SIG-M5 treated with dmso at 0.1 percent for 504 hours (cell line): ENCODE measurements at regions not wholly inside any gene's neighbourhood (a gene's known extent, or its start where the extent isn't known, plus 50 kb on each side); places are given as distances from the start of the nearest gene placed in this dataset.
"Not testable (repeated sequence)": the region's sequence is repeated elsewhere in the genome, so short reads cannot be mapped to it uniquely, and the experiment has no call there.

ENCODE experiments used
- DNase-seq: peaks from one replicate; lab custom pipeline; 2025; ENCODE audit not compliant: unreplicated experiment; lab: John Stamatoyannopoulos, UW

- no peak for DNase-seq
Measured at GRCh38 chr5:130386155-130386554, 481.9 kb downstream of the CHSY3 start.

- no peak for DNase-seq
Measured at GRCh38 chr5:130385656-130386055, 481.4 kb downstream of the CHSY3 start.

DNA sequence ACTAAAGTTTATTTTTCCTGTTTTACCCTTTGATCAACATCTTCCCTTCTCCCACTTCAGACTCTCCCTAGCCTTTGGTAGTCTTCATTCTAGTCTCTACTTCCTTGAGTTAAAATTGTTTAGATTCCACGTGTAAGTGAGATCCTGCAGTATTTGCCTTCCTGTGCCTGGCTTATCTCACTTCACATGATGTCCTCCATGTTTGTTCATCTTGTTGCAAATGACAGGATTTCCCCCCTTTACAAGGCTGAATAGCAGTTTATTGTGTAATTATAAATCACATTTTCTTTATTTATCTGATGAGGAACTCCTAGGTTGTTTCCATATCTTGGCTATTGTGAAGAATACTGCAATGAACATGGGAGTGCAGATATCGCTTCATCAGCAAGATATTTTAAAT lies 461.7 kb downstream of the CHSY3 start:
- DNase-seq: no peak

- DNase-seq: no peak
Measured at GRCh38 chr5:130350131-130350530, 445.9 kb downstream of the CHSY3 start.

- DNase-seq: no peak
Measured at GRCh38 chr5:130337179-130337888, 433.1 kb downstream of the CHSY3 start.

GRCh38 chr5:130335117-130335516 lies 430.9 kb downstream of the CHSY3 start:
- DNase-seq: no peak

DNA sequence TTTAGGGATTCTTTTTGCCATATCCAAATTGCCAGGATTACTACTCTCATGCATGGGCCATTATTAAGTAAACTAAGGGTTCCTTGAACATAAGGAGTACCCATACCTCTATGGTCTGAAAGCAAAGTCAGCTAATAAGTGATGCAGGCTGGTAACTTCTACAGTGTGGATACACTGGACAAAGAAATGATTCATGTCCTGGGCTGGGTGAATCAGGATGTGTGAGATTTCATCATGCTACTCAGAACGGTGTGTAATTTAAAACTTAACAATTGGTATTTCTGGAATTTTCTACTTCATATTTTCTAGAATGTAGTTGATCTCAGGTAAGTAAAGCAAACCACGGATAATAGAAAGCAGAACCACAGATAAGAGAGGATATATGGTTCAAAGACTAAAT lies 428.8 kb downstream of the CHSY3 start:
- no peak for DNase-seq

- no peak for DNase-seq
Measured at GRCh38 chr5:130331332-130331731, 427.1 kb downstream of the CHSY3 start.

DNA sequence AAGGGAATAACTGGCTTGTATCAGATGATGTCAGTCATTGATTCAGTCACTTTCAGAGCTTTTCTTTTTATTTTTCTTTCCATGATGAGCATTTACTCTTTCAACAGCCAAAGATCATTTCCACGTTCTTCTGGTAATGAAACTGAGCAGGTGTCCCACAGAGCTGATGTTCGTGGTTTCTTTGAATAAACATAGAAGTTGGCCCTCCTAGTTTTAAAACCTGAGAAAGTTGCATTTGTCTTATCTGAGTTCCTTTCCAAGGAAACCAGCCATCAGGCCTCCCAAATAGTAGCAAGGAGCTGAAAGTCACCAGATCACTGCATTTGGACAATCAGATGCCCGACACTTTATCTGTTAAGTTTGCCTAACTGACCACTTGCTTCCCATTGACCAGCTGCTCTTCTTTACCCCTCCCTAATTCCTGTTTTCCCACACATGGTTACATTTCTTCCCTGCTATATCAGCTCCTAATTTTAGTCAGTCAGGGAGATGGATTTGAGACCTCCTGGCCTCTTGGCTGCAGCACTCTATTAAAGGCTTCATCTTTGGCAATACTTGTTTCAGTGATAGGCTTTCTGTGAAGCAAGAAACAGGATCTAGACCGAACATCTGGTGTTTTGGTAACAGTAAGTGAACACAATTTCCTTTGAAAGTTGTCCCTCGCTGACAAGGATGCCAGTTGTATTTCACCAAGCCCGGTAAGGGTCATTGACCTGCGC lies 420.8 kb downstream of the CHSY3 start:
- DNase-seq: no peak

GRCh38 chr5:130323804-130324454 lies 419.7 kb downstream of the CHSY3 start:
- DNase-seq: peak; percentile 77

DNA sequence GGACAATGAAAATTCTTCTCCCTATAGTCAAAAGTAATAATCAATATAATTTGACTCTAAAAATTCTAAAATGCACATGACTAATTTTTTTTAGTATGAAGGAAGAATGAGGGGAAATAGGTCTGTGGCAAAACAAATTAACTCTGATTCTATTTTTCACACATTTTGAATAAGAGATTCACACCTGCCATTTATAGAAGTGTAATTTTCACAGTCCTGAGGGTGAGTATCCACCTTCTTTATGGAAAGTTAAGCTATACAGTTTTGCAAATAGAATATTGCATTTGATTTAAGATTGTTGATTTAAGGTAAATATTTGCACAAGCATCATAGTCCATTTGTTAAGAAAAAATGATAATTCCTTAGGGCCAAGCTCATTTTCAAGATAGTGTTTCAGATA lies 417.7 kb downstream of the CHSY3 start:
- DNase-seq: no peak

DNA sequence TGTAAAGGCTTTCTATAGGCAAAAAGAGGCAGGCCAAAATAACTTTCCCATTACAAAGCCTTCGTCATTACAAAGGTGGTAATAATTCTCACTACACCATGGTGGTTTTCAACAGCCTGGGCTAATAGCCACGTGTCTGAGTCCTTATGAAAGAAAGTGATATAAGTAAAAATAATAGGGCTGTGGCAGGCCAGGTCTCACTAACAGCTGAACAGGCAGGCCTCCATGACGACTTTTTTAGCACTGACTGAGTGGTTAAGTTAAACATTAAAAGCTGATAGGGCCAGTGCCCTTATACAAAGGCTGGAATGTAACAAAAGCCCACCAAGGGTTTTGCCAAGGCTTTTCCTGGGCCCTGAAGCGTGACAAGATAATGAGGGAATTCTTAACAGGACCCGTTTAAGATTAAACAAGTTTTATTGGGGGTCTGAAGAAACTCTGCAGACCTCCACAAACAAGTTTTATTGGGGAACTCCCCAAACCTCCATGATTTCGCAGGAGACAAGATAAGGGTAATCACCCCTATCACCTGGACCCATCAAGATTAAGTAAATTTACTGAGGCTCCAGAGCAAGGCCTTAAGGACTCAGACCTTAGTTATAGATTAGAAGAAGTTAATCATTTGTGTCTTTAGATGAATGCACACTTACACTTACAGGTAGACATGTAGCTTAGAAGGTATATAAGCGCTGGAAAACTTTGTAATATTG lies 412.9 kb downstream of the CHSY3 start:
- DNase-seq: no peak

DNA sequence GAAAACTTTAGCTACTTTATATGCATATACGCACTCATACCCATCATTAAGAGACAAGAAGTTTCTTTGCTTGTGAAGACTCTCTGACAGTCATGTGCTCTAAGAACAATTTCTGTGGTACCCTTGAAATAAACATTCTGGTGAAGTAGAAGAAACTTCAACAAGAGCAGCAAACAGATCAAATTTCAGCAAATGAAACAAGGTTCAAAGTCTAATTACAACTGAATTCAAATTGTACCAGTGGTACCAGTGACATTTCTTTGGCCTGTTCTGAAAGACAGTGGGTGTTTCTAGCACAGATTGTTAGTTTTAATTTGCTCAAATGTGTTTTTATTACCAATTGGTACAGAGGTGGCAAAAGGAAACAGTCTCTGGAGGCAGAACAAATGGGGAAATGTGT lies 391.0 kb downstream of the CHSY3 start:
- no peak for DNase-seq

DNA sequence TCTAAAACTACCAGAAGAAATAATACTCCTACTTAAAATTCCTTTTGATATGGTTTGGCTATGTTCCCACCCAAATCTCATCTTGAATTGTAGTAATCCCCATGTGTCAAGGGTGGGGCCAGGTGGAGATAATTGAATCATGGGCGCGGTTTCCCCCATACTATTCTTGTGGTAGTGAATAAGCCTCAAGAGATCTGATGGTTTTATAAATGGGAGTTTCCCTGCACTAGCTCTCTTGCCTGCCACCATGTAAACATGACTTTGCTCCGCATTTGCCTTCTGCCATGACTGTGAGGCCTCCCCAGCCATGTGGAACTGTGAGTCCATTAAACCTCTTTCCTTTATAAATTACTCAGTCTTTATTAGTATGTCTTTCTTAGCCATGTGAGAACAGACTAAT lies 390.5 kb downstream of the CHSY3 start:
- DNase-seq: not testable (repeated sequence)

DNA sequence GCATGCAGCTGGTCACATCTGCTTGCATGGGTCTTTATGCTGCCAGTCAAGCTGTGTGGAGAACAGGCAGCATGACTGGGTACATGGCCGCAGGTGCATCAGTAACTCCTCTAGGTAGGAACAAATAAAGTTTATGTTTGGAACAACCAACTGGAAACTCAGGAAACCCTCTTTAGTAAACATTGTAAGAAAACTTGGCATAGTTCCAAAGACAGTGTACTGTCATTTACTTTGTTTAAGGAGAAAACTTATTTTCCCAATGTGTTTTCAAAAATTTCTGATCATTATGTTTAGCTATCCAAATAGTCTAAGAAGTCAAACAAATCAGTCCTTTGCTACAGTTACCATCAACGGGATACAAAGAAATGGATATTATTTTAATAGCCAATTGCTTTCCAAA lies 386.0 kb downstream of the CHSY3 start:
- no peak for DNase-seq

- no peak for DNase-seq
Measured at GRCh38 chr5:130289132-130290088, 385.1 kb downstream of the CHSY3 start.

GRCh38 chr5:130287438-130287837 lies 383.2 kb downstream of the CHSY3 start:
- no peak for DNase-seq

GRCh38 chr5:130286971-130287370 lies 382.7 kb downstream of the CHSY3 start:
- DNase-seq: no peak

DNA sequence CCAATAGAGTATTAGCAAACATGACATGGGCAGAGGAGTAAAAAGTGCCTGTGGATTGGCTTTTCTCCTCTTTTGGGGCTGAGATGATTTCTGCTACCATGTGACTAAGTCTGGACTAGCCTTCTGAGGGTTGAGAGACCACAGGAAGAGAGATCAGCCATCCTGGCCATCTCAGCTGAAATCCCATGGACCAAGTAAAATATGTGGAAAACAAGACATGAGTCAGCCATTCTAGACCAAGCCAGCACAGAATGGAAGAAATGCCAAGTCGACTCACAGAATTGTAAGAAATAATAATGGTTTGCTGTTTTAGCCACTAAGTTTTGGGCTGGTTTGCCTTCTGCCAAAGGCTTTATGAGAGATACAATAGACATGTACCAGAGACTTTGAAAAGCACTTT lies 377.8 kb downstream of the CHSY3 start:
- DNase-seq: no peak

DNA sequence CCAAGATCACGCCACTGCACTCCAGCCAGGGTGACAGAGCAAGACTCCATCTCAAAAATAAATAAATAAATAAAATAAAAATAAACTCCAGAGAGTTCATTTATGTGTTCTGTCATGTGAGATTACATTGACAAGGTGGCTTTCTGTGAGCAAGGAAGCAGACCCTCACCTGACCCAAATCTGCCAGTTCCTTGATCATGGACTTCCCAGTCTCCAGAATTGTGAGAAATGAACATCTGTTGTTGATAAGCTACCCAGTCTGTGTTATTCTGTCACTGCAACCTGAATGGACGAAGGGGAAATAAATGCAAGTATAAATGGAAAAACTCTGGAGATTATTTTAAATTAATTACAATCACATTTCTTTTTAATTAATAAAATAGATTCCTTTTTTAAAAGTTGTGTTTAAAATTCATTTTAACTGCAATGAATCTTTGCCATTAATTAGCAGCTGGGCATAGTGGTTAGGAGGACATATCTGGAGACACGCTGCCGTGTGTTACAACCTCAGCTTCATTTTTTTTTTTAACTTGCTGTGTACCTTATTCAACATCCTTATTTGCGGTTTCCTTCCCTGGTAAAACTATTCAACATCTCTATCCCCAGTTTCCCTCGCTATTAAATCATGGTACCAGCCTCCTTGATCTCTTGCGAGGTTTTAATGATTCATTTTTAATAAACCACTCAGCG lies 376.4 kb downstream of the CHSY3 start:
- no peak for DNase-seq
